Spleen (tissue), 7 donors: ENCODE measurements at regions not wholly inside any gene's neighbourhood (a gene's known extent, or its start where the extent isn't known, plus 50 kb on each side); places are given as distances from the start of the nearest gene placed in this dataset.

Experiments
- CTCF ChIP-seq, 11 experiments: fragments of 200-600 bp in 7 of 11; fragments of 450-650 bp in 4 of 11; sonication (generic) in 4 of 11; IDR thresholded peaks in 8 of 11; conservative IDR thresholded peaks in 3 of 11; 1 replicate in 7 of 11; 2 replicates in 4 of 11; pipeline versions ENCODE4 v1.4.0 to v1.8.0; 2016 to 2021; ENCODE audit warnings: antibody characterized with exemption in 11 of 11, inconsistent platforms in 4 of 11, mild to moderate bottlenecking in 1 of 11
- POLR2A ChIP-seq, 3 donors: fragments of 450-650 bp; IDR thresholded peaks; one replicate each; pipeline ENCODE4 v1.5.1; 2017; ENCODE audit warnings: antibody characterized with exemption in 3 of 3, mild to moderate bottlenecking in 1 of 3
- POLR2AphosphoS5 ChIP-seq, 3 donors: sonication (generic); formaldehyde crosslinking; IDR thresholded peaks; one replicate each; pipeline ENCODE4 v1.5.1; 2017; ENCODE audit warnings: antibody characterized with exemption in 3 of 3
- donor health status: DM: no; HTN: no; CAD: no; lungs with moderate emphysema.
- donor health status: DM: no; HTN: no; CAD: no.
- donor health status: DM: no; HTN: no; CAD: no.

GRCh38 chr6:51384736-51385135 lies 566.1 kb downstream of the TFAP2B start:
- TF ChIP-seq CTCF (IDR thresholded peaks at IDR 0.05 in 8 of 11, conservative IDR thresholded peaks at IDR 0.05 in 3 of 11): no peak
- TF ChIP-seq POLR2A (IDR thresholded peaks at IDR 0.05): no peak
- no peak for TF ChIP-seq POLR2AphosphoS5 (IDR thresholded peaks at IDR 0.05)
